Fibroblast of lung (primary cell): ENCODE measurements at regions not wholly inside any gene's neighbourhood (a gene's known extent, or its start where the extent isn't known, plus 50 kb on each side); places are given as distances from the start of the nearest gene placed in this dataset.

Source experiments
- EZH2 ChIP-seq: IDR thresholded peaks from 2 replicates; pipeline ENCODE4 v1.5.1; 2012; ENCODE audit warnings: low read length, control low read depth, mild to moderate bottlenecking; ENCODE audit errors: missing control alignments
- TF ChIP-seq, protein P1 (sequence below), 2 donors: IDR thresholded peaks in 1 of 2; conservative IDR thresholded peaks in 1 of 2; 1 replicate in 1 of 2; 2 replicates in 1 of 2; pipeline ENCODE4 v1.5.1; 2011 to 2012; ENCODE audit warnings: low read length in 2 of 2, control low read depth in 1 of 2, inconsistent platforms in 1 of 2, low read depth in 1 of 2, mild to moderate bottlenecking in 1 of 2

- TF ChIP-seq, protein P1, sequence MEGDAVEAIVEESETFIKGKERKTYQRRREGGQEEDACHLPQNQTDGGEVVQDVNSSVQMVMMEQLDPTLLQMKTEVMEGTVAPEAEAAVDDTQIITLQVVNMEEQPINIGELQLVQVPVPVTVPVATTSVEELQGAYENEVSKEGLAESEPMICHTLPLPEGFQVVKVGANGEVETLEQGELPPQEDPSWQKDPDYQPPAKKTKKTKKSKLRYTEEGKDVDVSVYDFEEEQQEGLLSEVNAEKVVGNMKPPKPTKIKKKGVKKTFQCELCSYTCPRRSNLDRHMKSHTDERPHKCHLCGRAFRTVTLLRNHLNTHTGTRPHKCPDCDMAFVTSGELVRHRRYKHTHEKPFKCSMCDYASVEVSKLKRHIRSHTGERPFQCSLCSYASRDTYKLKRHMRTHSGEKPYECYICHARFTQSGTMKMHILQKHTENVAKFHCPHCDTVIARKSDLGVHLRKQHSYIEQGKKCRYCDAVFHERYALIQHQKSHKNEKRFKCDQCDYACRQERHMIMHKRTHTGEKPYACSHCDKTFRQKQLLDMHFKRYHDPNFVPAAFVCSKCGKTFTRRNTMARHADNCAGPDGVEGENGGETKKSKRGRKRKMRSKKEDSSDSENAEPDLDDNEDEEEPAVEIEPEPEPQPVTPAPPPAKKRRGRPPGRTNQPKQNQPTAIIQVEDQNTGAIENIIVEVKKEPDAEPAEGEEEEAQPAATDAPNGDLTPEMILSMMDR (conservative IDR thresholded peaks at IDR 0.05 in 1 of 2, IDR thresholded peaks at IDR 0.05 in 1 of 2; ENCODE audit: low read depth in 1 of 2, low read length in 2 of 2), result no peak
- TF ChIP-seq EZH2, result no peak
Observed at GRCh38 chr3:105997466-105997799, 128.6 kb upstream of the CBLB start.
